ENCODE measurements at regions not wholly inside any gene's neighbourhood (a gene's known extent, or its start where the extent isn't known, plus 50 kb on each side); places are given as distances from the start of the nearest gene placed in this dataset.

- TF ChIP-seq CTCF (IDR thresholded peaks at IDR 0.05): no peak
- no peak for TF ChIP-seq POLR2A (IDR thresholded peaks at IDR 0.05)
Measured at GRCh38 chr5:92460505-92460904, 1077.4 kb upstream of the ARRDC3 start.

Data from heart left ventricle (tissue), 13 donors.